NCI-H345 (cell line): ENCODE measurements at regions not wholly inside any gene's neighbourhood (a gene's known extent, or its start where the extent isn't known, plus 50 kb on each side); places are given as distances from the start of the nearest gene placed in this dataset.
"Not testable (repeated sequence)": the region's sequence is repeated elsewhere in the genome, so short reads cannot be mapped to it uniquely, and the experiment has no call there.

Source experiments
- DNase-seq: peaks from one replicate; lab custom pipeline; 2025; lab: John Stamatoyannopoulos, UW

GRCh38 chr11:71127806-71128205 lies 124.6 kb downstream of the SHANK2 start:
- DNase-seq: no peak

DNA sequence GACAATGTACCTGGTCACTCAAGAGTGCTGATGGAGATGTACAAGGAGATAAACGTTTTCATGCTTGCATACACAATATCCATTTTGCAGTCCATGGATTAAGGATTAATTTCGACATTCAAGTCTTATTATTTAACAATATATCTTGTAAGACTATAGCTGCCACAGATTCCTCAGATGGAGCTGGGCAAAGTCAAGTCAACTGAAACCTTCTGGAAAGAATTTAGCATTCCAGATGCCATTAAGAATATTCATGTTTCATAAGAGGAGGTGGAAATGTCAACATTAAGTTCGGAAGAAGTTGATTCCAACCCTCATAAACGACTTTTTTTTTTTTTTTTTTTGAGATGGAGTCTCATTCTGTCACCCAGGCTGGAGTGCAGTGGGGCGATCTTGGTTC lies 126.0 kb downstream of the SHANK2 start:
- DNase-seq: not testable (repeated sequence)

DNA sequence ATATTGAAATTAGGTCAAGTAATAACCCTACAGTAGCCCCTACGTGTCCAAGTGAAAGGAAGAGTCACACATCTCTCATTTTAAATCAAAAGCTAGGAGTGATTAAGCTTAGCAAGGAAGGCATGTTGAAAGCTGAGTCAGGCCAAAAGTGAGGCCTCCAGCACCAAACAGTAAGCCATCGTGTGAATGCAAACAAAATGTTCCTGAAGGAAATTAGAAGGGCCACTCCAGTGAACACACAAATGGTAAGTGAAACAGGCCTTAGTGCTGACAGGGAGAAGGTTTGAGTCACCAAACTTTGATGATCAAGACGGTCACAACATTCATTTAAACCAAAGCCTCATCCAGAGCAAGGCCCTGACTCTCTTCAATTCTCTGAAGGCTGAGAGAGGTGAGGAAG lies 127.2 kb downstream of the SHANK2 start:
- no peak for DNase-seq

- DNase-seq: no peak
These were observed 128.2 kb downstream of the SHANK2 start for GRCh38 chr11:71124127-71124526.

DNA sequence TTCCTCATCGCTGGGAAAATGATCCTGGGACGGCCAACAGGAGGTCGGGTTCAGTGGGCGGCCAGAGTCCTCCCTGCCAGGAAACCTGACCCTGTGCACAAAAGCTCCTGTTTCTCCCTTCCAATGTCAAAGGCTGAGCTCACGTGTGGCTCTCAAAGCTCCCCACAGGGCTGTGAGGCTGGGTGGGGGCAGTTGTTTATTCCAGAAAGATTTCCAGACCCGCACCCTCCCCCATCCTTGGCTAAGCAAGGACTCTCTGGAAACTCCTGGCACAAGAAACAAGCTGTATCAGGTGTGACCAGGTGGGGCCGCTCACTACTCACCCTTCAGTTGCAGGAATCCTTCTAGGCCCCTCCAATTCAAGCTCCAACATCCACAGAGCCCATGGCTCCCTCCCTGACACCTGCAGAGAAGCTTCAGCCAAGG lies 131.9 kb downstream of the SHANK2 start:
- DNase-seq: peak; percentile 52

DNA sequence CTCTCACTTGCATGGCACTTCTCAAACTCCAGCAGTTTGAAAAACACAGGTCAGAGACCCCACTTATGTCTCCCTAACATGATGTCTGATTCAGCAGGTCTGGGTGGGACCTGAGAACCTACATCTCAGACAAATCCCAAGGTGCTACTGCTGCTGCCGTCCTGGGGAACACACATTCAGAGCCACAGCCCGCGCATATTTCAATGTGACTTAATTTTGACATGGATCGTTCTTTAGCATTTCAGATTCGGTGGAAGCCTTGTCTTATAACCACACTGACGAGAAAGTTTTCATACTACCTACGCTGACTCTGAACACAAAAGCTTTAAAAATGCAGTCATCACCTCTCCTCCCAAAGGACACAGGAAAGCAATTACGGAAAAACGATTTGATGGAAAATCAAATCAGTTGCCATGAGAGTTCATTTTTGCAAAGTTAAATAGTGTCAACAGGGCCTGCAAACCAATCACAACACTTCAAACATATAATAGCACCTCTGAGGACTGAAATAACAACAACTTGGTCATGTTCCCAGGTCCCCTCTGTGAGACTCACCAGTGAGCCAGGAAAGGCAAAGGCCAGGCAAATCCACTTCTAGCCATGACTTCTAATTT lies 132.6 kb downstream of the SHANK2 start:
- no peak for DNase-seq

DNA sequence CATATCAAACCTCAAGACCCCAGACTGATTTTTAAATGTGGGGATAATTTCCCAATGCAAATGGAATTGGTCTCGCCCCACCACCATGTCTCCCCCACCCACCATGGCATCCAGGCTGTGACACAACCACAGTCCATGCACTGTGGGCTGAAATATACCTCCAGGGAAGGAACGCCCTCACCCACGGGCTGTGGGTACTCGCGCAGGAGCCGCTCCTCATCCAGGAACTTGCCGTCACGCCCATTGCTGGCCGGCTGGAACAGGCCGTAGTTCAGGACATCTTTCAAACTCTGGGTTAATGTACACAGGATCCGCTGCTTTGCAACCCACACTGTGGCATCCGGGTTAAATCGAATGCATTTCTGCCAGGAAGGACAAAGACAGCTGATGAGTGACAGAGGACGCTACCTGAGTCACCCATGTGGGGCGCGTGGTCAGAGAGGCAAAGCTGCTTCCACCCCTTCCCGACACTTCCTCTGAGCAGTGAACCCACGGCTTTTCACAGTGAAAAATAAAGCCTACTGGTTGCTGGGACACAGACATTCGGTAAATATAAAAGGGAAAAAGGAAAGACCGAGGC lies 133.6 kb downstream of the SHANK2 start:
- no peak for DNase-seq

GRCh38 chr11:71117311-71117710 lies 135.1 kb downstream of the SHANK2 start:
- DNase-seq: no peak

DNA sequence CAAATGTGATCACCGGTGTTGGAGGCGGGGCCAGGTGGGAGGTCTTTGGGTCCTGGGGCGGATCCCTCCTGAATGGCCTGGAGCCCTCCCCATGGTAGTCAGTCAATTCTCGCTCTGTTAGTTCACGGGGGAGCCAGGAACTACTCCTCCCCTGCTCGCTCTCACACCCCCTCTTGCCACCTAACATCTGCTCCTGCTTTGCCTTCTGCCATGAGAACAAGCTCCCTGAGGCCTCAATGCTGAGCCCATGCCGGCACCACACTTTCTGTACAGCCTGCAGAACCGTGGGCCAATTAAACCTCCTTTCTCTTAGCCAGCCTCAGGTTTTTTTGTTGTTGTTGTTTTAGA lies 135.7 kb downstream of the SHANK2 start:
- no peak for DNase-seq

DNA sequence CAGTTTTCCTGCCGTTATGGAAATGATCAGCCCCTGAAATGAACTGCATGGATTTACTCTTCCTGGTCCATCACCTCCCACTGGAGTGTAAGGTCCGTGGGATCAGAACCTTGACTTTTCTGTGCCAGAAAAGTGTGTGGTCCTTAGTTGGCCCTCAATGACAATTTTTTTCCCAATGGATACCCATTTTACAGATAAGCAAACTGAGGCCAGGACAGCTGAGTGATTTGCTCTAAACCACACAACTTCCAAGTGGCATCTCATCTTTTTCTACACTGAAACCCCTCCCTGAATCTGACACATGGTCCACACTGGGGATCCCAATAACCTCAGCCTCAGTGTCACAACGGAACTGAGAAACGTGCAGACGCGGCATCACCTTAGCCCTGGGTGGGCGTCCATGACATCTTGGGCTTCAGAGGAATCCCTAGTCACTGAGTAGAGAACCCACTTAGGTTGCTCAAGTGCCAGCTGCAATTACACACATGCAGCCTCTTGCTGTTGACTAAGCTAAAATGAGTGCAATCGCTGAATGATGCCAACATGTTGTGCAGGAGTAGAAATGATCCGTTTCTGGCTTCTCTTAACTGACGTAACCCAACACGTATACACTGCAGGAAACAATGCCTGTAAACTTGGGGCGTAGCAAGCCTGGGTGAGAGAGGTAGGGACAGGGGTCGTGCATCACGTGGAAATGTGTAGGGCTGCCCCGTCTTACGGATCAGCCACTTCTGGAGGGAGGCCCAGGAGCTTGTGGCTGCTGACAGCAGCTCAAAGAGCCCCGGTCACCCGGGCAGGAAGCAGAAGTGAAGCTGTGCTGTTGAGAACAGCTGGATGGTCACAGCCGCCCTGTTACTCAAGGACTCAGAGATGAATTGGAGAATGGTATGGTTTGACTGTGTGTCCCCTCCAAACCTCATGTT lies 136.3 kb downstream of the SHANK2 start:
- DNase-seq: no peak

DNA sequence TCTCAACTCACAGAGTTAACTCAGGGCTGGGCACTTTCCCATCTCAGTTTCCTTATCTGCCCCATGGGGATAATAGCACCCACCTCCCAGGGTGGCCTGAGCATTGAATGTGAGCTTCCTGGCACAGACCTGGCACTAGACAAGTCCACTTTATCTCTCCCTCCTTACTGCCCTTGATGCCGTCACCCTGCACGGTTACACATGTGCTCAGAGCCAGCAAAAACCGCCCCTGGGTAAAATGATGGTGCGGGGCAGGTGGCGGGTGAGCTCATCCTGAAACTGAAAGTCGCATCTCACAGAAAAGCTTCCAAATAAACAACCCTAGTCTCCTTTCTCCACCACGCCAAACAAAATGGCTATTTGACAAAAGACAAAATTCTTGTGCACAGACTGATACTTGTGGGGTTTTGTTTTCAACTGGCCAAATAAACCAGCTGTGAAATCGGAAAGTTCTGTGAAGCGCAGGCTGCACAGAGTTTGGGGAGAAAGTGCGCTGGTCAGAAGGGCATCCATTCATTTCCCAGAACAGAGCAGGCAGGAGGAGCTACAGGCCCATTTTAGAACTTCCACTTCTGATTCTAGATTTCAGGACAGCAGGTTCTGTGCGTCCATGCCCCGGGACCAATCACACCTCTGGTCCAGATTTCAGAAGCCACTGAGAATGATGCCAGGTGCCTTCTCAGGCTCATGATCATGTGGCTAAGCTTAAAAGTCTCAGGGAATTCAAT lies 138.1 kb downstream of the SHANK2 start:
- DNase-seq: no peak

DNA sequence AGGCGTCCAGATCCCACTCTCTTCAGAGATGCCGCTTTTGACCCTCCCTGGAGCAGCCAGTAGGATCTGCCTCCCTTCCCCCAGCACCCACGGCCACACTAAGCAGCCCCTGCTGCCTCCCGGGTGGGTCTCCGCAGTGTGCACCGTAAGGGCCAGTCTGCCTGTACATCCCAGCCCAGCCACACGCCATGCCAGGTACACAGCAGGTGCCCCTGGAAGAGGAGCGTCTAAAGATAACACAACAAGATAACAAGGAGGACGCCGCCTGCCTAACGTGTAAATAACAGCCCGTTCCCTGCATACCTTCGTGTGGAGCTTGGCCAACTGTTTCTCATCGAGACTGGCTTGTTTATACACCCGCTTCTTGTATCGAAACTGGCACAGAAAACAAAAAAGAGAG lies 139.4 kb downstream of the SHANK2 start:
- DNase-seq: peak; percentile 70

GRCh38 chr11:71112454-71112853 lies 139.9 kb downstream of the SHANK2 start:
- DNase-seq: peak; percentile 86

DNA sequence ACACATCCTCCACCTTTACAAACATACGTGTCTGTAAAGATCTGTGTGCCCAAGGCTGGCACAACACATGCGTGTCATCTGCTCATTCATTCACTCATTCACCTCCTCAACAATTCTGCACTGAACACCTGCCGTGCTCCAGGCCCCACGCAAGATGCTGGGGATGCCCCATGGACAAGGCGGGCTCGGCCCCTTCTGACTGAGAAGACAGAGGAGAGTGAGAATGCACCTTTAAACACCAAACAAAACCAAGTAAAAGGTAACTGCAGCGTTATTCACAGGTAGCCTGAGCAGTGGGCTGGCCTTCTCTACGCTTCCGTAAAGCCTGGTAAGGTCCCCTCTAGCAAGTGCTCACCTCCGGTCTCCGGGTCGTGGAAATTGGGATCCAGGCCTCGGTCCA lies 142.8 kb downstream of the SHANK2 start:
- DNase-seq: no peak

DNA sequence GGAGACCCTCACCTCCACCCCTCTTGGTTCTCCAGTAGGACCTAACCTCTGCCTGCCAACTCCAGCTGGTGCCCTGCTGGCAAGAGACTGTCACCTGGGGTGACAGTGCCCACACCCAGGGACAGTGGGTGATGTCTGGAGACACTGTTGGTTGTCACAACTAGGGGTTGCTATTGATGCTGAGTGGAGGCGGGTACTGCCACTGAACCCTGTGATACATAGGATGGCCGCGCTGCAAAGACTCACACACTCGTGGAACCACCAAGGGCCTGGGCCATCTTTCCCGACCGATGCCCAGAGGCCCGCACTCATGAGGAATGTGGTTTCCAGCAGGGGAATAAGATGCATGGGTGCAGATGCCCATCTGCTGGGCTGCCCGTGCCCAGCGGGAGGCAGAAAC lies 143.2 kb downstream of the SHANK2 start:
- no peak for DNase-seq

DNA sequence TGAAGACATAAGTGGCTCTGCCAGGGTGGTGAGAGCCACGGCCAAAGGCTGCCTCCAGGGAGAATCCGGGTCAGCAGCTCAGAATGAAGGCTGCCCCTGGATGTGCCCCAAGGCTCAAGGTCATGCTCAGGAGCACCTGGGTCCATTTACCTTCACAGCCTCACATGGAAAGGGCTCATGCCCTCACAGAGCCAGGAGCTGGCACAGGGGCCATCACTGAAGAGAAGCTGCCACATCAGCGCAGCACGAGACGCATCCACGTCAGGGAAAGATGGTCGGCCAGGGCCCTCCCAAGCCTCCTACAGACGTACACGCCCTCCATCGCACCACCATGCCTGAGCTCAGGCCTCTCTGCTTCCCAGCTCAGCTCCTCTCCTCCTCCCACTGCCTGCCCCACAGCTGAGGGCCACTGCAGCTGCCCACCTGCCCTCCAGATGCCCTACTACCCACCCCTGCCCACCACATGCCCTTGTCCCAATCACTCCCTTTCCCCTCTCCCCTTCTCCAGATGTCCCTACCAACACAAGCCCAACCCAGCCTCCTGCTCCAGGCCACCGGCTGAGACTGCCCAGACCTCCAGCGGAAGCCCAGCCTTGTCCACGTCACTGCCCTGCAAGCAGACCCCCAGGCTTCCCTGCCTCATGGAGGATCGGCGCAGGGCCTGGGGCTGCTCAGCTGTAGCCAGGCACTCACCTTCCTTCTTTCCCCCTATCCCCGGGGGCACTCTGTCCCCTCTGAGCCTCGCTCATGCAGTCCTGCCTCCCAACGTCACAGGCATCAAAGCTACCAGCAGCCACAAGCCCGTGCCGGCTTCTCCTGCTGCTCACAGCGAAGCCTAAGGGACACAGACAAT lies 144.1 kb downstream of the SHANK2 start:
- DNase-seq: no peak

DNA sequence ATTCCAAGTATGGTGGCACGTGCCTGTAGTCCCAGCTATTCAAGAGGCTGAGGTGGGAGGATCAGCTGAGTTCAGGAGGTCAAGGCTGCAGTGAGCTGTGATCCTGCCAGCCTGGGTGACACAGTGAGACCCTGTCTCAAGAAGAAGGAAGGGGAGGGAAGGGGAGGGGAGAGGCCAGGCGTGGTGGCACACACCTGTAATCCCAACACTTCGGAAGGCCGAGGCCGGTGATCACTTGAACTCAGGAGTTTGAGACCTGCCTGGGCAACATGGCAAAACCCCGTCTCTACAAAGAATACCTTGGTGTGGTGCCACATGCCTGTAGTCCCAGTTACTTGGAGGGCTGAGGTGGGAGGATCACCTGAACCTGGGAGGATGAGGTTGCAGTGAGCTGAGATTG lies 145.7 kb downstream of the SHANK2 start:
- DNase-seq: no peak

- DNase-seq: no peak
These were observed 149.1 kb downstream of the SHANK2 start for GRCh38 chr11:71103266-71103665.

DNA sequence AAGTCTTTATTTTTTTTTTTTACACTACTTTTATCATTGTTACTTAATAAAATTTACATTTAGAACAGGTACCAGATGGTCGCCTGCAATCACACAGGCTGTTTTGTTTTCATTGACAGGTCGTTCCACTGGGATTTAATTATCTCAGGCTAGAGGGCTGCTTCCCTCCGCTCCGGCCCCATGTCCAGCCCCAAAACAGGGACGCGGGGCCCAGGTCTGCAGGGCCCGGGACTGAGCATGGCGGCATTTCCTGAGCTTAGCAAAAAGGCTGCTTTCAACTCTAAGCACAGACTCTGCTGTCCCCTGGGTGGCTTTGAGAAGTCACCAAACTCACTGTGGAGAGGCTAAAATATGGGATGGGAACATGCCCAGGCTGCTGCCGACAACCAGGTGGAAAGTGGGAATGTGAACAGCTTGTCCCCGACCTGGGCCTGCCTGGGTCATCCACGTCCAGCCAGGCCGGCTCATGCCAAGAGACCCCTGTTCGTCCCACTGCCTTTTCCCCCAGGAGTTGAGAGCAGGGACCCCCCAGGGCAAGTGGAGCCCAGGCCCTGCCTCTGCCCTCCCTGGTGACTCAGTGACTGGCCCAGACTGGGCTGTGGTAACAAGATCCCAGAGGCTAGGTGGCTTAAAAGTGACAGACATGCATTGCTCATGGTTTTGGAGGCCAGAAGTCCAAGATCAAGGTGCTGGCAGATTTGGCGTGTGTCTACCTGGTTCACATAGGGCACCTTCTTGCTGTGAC lies 150.0 kb downstream of the SHANK2 start:
- DNase-seq: no peak

DNA sequence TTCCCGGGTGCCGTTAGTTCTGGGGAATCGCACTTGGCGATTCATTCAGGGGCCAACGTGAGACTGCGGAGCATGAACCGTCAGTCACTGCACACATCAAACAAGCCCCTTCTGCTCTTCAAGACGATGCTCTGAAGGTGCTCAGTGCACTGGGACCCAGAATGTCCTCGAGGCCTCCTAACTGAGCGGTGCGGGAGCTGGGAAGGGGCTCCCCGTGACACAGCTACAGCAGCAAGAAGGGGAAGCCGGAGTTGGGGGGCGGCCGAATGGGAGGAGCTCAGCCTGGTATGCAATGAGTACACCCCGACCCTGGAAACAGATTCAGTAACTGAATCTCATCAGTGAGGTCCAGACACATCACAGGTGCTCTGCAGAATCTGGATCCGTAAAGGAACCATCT lies 150.8 kb downstream of the SHANK2 start:
- DNase-seq: no peak

DNA sequence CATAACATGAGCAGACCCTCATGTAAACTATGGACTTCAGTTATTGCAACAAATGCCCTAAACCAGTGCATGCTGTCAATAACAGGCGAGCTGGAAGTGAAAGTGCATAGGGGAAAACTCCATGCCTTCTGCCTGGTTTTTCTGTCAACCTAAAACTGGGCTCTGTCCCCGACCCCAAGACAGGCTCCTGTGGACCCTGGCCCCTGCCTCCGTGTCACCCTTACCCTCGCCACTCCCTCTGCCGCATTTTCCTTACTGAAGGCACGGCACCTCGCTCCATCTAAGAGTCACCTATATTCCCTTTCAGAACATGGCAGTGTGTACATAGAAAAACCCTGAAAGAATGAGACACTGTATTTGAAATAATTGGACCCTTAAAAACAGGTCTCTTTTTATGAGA lies 151.3 kb downstream of the SHANK2 start:
- no peak for DNase-seq
